GM18517 (cell line): ENCODE measurements at regions not wholly inside any gene's neighbourhood (a gene's known extent, or its start where the extent isn't known, plus 50 kb on each side); places are given as distances from the start of the nearest gene placed in this dataset.
"Not testable (repeated sequence)": the region's sequence is repeated elsewhere in the genome, so short reads cannot be mapped to it uniquely, and the experiment has no call there.

ENCODE experiments used
- ATAC-seq: cut with Tn5 transposase; IDR thresholded peaks from one replicate; pipeline ENCODE4 v1.9.1; 2021; ENCODE audit warnings: mild to moderate bottlenecking, moderate library complexity; ENCODE audit not compliant: unreplicated experiment

DNA sequence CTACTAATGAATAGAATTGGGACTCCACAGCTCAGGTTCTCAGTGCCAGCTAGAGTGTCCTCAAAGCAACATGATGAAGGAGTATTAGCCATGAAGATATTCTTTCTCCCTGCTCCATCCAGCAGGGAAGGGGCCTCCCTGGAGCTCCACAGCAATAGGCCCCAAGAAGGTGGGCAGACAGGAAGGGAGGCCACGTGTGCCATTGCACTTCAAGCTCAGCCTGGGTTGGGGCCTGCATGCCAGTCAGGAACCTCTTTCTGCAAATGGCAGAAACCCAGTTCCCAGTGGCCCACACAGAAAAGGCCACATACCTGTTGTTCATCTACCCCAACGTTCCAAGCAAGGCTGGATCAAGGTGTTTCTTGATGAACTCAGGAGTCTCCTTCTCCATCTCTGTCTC is 357.5 kb upstream of the SFSWAP start:
- no peak for ATAC-seq

DNA sequence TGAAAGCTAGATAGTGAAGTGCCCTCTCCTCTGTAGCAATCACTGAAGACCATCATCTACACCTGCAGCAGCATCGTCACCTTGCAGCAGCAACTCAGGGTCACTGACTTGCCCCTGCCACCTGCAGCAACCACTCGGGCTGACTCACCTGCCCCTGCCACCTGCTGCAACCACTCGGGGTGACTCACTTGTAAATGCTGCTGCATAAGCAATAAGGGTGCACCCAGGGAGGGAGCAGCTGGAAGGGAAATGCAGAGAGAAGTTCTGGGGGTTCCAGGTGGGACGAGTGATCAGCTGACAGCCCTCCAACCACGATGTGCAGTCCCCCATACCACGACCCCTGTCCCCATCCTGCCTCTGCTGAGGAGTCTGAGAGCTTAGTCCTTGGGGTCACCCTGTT is 357.1 kb upstream of the SFSWAP start:
- ATAC-seq, result no peak

DNA sequence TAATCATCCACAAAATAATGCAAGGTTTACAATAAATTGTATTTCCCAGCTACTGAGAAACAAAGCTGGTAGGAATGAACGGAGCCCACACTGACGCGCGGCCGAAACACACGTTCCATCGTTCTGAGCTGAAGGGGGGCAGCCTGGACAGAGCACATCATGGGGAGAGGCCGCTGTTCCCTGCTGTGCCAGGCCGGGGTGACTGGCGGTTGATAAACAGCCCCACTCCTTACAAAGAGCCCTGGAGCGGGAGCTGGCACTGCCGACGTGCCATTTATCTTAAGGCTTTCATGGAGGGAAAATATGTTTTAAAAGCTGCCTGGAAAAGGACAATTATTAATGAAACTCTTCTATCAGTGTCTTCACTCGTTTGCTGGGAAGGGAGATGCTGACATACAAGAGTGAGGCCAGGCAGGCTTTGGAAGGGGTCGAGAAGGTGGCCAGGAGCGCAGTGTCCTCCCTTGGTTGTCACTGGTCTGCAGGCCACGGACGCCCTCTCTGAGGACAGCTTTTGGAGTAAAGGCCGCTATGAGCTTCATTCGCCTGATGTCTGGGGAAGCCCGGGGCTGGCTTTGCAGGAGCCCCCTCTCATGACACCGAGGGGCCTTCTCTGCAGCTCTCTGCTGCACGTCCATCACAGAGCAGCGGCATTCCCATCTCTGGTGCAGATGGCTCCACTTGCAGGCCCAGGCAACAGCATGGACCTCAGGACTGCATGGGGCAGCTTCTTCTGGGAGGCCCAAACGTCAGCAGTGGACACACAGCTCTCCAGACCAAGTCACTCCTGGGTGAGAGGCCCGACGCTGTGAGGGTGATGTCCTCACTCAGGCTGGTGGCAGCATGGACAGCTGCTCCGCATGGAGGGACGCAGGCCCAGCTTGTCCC is 355.3 kb upstream of the SFSWAP start:
- ATAC-seq, result no peak

DNA sequence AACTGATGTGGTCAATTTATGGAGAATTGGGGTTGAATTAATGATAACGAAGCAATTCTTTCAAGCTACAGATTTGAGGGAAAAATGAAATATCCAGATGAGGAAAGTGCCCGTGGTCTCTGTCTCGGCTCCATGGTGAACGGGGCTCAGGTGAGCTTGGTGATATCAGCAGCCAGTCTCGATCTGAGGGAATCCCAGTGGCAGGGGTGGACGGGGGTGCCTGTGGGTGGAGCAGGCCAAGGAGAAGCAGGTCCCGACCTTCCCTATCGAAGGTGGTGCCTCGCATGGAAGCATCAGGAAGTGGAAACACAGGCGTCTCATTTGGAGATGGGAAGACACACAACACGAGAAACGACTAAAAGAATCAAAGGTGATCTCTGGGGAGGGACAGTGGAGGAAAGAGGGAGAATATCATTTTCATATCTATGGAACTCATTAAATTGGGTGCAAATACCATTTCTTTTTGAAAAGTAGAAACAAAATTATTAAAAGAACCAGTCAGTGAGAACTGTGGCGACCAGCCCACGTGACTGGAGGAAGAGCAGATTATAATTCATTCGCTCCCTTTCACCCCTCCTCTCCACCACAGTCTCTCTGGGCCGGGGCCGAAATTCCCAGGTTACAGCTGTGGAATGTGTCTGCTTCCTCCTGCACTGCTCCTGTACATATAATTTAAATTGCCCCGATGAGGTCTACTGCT is 354.3 kb upstream of the SFSWAP start:
- ATAC-seq, result no peak

DNA sequence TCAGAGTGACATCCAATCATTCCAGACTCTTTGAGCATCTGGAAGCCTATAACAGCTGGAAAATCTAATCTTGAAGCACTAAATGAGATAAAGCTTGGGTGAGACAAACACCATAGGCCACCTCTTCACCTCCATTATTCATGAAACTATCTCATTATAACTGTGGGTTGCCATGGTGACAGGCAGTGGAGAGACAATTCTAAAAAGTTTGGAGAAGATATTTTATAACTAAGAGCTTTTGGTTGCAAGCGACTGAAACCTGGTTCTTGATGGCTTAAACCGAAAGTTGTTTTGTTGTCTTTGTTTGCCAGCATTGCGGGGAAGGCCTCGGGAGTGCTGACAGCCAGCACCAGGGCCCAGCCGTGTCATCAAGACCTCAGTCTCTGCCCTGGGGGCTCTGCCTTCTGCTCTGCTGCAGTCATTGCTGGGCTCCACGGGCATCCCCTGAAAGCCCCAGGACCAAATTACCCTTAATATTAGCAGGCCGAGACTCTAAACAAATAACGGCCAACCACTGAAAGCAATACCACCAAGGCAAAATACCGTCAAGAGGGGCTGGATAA is 353.6 kb upstream of the SFSWAP start:
- no peak for ATAC-seq

DNA sequence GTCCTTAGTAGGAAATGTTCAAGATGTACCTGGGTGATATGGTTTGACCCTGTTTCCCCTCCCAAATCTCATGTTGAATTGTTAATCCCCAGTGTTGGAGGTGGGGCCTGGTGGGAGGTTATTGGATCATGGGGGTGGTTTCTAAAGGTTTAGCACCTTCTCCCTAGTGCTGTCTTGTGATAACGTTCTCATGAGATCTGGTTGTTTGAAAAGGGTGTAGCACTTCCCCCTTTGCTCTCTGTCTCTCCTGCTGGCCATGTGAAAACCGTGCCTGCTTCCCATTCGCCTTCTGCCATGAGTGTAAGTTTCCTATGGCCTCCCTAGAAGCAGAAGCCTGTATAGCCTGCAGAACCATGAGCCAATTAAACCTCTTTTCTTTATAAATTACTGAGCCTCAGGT is 353.0 kb upstream of the SFSWAP start:
- no peak for ATAC-seq

DNA sequence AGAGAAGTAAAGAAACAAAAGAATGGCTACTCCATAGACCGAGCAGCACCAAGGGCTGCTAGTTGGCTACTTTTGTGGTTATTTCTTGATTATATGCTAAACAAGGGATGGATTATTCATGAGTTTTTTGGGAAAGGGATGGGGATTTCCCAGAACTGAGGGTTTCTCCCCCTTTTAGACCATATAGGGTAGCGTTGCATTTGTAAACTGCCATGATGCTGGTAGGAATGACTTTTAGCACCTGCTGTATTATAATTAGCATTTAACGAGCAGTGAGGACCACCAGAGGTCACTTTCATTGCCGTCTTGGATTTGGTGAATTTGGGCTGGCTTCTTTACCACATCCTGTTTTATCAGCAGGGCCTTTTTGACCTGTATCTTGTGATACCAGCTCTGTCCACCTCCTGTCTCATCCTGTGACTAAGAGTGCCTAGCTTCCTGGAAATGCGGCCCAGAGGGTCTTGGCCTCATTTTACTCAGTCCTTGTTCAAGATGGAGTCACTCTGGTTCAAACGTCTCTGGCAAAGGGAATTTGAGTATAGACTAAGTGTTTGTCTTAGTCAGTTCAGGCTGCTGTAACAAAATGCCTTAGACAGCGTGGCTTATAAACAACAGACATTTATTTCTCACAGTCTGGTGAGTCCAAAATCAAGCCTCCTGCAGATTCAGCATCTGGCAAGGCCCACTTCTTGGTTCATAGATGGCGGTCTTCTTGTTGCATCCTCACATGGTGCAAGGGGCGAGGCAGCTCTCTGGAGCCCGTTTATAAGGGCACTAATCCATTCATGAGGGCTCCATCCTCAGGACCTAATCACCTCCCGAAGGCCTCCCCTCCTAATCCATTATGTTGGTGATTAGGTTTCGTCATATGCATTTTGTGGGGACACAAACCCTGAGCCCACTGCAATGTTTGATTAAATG is 348.3 kb upstream of the SFSWAP start:
- ATAC-seq, result no peak

DNA sequence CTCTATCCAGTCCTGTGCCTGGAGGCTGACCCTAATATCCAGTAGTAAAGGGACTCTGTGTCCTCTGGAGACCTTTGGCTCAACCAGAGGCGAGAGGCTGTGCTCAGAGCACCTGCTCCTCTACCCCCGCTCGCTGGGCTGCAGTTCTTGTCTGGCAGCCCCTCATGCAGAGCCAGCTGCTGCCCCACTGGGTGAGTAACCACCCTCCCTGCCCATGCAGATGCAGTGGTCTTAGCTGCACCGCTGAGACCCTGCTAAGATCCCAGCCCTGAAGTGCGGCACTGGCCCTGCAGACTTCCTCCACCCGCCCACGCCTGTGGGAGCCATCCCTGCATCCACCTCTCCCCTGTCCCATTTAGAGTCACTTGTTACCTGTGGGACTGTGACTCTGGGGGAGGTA is 347.5 kb upstream of the SFSWAP start:
- no peak for ATAC-seq

DNA sequence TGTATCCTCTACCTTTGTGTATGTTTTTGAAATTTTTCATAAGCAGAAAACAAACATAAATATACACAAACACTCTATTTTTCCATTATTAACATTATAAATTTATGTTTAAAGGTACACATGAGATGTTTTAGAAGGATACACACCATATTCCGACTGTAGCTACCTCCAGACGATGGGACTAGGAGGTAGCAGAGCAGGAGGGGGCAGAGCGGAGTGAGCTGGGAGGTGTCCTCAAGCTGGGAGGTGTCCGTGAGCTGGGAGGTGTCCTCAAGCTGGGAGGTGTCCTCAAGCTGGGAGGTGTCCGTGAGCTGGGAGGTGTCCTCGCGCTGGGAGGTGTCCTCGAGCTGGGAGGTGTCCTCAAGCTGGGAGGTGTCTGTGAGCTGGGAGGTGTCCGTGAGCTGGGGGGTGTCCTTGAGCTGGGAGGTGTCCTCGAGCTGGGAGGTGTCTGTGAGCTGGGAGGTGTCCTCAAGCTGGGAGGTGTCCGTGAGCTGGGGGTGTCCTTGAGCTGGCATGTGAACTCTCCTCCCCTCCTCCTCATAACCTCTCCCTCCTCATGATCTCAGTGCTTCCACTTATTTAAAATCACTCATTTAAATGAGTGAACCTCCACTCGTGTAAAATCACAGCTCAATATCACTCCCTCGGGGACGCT is 346.9 kb upstream of the SFSWAP start:
- no peak for ATAC-seq

DNA sequence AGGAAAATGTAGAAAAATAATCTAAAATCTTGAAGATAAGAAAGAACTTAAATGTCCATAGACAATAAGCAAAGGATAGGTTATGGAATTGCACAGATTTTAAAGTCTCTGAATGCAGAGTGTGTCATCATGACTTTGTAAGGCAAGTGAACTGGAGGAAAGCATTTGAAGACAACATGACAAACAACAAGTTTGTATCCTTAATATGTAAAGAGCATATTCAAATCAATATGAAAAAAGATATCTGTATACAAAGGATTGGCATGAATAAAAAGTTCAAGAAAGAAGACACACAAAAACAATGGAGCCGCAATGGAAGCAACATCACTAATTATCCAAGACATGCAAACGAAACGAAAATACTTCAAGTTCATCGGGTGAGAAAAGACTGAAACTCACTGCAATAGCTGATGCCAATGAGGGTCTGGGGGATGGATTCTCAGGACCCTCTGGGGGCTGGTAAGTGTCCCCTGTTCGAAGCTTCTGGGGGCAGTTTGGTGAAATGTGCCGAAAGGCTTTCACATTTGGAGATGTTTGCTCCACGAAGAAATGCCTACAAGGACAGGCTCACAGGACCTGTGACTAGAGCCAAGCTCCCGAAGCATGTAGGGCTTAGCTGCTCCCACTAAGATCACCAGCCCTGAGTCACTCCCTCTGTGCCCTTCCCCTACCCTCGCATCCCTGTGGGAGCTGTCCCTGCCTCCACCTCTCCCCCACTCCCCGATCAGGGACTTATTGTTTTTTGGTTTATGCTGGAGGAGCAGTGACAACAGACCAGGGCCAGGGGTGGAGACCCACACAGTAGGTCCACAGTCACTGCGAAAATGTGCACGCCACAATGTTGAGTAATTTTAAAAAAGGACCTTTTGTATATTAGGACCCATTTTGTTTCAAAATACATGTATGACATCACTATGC is 345.7 kb upstream of the SFSWAP start:
- no peak for ATAC-seq

DNA sequence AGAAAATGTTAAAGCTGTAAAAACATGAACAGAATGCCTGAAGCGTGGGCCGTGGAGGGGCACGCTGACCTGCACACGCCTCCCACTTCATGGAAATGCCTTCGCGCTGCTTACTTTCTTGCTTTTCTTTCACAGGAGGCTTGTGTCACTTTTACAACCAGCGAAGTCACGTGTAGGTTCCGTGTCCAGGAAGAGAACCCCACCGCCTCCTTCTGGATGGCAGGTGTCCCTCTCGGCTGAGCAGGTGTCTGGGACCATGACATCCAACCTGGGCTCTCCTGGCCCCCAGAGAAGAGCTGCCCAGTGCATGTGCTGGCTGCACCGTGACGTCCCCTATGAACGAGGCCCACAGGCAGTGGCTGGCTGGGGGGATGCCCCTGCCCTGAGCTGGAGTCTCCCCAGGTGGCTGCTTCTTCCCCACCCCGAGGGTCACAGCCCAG is 345.0 kb upstream of the SFSWAP start:
- ATAC-seq, result no peak

DNA sequence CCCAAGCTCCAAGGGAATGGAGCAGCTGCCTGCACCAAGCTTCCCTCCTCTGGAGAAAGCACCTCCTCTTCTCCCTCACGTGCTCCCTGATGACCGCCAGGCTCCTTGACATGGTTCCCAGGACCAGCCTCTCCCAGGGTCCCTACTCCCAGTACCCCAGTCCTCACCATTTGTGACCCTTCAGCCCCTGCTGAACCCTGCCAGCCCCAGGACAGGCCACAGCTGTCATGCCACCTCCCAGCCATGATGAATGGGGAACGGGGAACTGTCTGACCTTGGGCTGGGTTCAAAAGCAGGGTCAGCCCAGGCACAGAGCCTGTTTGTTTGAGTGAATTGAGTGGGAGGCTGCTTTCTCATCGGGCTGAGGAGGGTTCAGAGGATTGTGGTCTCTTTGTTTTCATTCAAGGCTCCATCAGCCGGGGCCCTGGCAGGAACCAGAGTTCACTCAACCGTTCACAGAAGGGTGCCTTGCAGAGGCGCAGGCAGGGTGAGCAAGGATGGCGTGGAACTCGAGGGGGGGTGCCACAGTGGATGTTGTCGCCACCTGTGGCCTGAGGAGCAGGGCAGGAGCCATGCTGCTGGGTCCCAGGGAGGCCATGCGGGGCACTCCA is 344.5 kb upstream of the SFSWAP start:
- no peak for ATAC-seq

DNA sequence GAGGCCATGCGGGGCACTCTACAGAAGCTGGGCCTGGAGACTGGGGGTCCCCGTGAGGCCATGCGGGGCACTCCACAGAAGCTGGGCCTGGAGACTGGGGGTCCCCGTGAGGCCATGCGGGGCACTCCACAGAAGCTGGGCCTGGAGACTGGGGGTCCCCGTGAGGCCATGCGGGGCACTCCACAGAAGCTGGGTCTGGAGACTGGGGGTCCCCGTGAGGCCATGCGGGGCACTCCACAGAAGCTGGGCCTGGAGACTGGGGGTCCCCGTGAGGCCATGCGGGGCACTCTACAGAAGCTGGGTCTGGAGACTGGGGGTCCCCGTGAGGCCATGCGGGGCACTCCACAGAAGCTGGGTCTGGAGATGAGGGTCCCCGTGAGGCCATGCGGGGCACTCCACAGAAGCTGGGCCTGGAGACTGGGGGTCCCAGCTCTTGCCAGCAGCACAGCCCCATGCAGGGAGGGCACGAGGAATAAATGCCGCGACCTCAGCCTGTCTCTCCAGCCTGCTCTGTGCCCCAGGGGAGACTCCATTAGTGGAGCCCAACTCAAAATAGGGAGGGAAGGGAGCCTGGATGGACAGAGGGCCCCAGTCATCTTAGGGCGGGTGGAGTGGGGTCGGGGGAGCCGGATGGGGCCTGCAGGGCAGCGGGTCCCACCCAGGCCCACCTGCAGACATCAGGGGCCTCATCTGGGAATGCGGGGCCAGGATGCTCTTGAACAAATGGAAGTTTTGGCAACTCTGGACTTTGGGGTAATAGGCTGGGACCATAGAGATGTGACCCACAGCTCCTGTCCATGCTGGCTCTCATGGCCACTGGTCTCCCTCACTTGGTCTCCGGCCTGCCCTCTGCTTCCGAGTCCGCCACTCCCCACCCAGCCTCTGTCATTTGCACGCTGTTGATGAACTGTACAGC is 343.6 kb upstream of the SFSWAP start:
- not testable (repeated sequence) for ATAC-seq

DNA sequence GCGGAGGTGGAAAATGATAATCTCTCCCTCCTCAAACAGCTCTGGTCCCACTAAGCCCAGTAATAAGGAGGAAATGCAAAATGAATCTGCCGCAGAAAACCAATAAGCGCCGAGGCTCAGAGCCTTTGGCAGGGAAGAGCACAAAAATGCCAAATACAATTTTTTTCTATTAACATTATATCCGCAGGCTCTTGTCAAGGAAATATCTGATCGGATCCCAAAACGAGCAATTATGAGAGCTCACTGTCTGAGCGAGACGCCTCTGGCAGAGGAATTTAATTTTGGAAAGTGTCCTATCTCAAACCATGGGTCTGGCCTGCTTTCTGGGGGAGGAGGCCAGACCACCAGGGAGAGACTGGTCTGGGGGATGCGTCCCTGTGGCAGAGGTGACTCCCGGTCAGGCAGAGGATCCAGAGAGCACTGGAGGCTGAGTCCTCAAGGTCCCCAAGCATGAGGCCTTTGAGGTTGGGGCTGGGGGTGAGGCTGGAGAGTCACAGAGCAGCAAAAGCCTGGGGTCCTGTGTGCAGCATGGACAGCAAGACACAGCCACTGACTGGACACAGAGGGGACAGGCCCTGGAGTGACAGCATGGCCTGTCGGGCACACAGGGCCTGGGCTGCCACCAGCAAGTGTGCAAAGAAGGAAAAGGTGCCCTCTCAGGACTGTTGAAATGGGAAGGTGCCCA is 342.8 kb upstream of the SFSWAP start:
- no peak for ATAC-seq

DNA sequence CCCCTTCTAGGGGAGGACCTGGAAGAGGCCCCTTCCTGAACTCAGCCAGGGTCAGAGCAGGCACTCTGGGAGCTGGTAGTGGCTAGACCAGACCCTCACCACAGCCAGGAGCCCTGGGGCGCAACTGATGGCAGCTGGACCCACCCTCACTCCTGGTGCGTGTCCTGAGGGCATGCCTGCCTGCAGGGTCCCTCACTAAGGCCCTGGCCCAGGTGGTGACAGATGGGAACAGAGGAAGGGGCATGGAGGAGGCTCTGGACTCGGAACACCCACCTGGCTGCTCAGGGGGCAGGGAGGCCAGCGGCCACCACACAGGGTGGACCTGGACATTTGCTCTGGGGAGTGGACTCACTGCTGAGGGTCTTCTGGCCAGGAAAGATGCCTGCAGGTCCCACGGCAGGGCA is 342.2 kb upstream of the SFSWAP start:
- ATAC-seq, result no peak

DNA sequence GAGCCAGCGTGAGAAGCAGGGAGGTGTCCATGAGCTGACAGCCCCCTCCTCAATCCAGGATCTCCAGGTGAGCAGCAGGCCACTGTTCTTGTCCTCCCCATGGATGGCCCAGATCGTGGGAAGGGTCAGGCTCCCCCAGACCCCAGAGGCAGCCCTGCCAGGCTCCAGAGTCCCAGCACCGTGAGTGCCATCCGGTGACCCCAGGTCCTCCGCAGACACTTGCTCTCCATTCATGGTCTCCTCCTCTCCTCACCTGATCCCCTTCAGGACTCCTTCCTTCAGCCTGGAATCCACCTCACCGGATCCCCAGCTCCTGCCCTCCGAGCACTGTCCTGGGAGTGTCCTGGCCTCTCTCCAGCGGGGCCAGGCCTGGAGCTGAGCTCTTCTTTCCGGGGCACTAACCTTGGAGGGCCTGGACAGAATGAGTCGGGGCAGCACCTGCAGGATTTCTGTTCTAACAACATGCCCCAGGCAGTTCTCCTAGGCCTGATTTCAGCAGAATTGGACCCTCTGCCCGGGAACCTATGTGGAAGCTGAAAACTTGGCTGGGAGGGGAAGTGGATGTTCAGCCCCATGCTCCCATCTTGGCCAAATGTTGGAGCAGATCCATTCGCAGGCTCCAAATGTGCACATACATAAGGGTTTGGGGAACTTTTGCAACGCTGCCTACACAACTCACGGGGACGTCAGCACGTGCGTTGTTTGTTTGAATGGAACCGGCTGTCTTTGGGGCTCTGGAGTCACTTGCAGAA is 341.6 kb upstream of the SFSWAP start:
- no peak for ATAC-seq

DNA sequence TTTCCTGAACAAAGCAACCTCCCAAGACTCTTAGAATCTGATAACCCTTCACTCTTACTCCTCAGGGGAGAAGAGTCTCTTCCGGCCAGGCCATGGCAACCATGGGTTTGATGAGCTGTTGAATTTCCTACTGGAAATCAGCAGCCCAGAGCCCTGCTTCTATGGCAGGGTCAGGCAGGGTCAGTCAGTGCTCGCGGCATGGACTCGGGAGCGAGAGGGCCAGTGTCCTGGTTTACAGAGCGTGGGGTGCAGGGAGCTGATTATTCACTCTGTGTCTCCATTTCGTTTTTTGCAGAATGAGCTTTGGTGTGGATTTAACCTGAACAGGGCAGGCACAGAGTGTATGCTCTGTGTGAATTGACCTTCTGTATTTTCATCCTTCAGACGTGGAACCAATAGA is 340.6 kb upstream of the SFSWAP start:
- no peak for ATAC-seq
